Esophagus squamous epithelium (tissue), 5 donors: ENCODE measurements at regions not wholly inside any gene's neighbourhood (a gene's known extent, or its start where the extent isn't known, plus 50 kb on each side); places are given as distances from the start of the nearest gene placed in this dataset.

Experiments used
- DNase-seq: peaks from one replicate; lab custom pipeline; 2025; lab: John Stamatoyannopoulos, UW
- H3K27ac ChIP-seq, 4 donors: fragments of 200-600 bp; sonication (generic); one replicate each; pipeline ENCODE4 v1.5.1; 2016 to 2019; ENCODE audit warnings: mild to moderate bottlenecking in 1 of 4
- H3K27me3 ChIP-seq, 4 donors: fragments of 200-600 bp; sonication (generic); 1 replicate in 3 of 4; 2 replicates in 1 of 4; pipeline versions ENCODE4 v1.5.1 to v1.6.0; 2017 to 2021; ENCODE audit warnings: antibody characterized with exemption in 1 of 4
- H3K36me3 ChIP-seq, 3 donors: fragments of 200-600 bp; sonication (generic); one replicate each; pipeline ENCODE4 v1.5.1; 2016 to 2019
- H3K4me1 ChIP-seq, 3 donors: fragments of 200-600 bp; sonication (generic); one replicate each; pipeline ENCODE4 v1.5.1; 2017 to 2019
- H3K4me3 ChIP-seq, 4 donors: fragments of 200-600 bp; sonication (generic); 1 replicate in 3 of 4; 2 replicates in 1 of 4; pipeline ENCODE4 v1.5.1; 2016 to 2019; ENCODE audit warnings: mild to moderate bottlenecking in 2 of 4, moderate library complexity in 1 of 4
- H3K9me3 ChIP-seq, 3 donors: fragments of 200-600 bp; sonication (generic); one replicate each; pipeline ENCODE4 v1.5.1; 2016 to 2019
- CTCF ChIP-seq, 6 experiments: fragments of 450-650 bp in 4 of 6; fragments of 200-600 bp in 2 of 6; sonication (generic) in 2 of 6; IDR thresholded peaks; one replicate each; pipeline ENCODE4 v1.5.1; 2016 to 2019; ENCODE audit warnings: antibody characterized with exemption in 6 of 6, mild to moderate bottlenecking in 4 of 6, moderate library complexity in 4 of 6
- POLR2A ChIP-seq, 4 donors: fragments of 450-650 bp; IDR thresholded peaks; one replicate each; pipeline ENCODE4 v1.6.1; 2017; ENCODE audit warnings: antibody characterized with exemption in 4 of 4, mild to moderate bottlenecking in 4 of 4, moderate library complexity in 3 of 4
- WGBS, 2 donors: methylation state at CpG; one replicate each; pipeline ENCODE4 v1.1.5; 2018; 5-methylcytosine and 5-hydroxymethylcytosine counted together
- intact Hi-C: fragments of 100-400 bp; cut with DNase I; formaldehyde crosslinking; loops from one replicate; pipeline ENCODE4 v1.15.0; 2022
- donor health status: DM: yes; HTN: yes; CAD: no.

GRCh38 chr14:34055157-34055950 lies 104.5 kb upstream of the EGLN3 start:
- H3K27me3 ChIP-seq, result no peaks in the 10 kb centered on the region
- DNase-seq, result no peak
- peaks cover 0 to 11% (median 5%) of the 10 kb centered on the region in 3 donors for H3K4me1 ChIP-seq
- H3K36me3 ChIP-seq, result no peaks in the 10 kb centered on the region
- WGBS, 2 donors, result 94% methylated on average over 2 of the region's 2 CpGs
- intact Hi-C loops, result no loop called here
- H3K4me3 ChIP-seq, result no peak overlapping the region
- H3K9me3 ChIP-seq, result no peaks in the 10 kb centered on the region
- H3K27ac ChIP-seq, result no peak overlapping the region
- TF ChIP-seq CTCF (IDR thresholded peaks at IDR 0.05), result no peak
- no peak for TF ChIP-seq POLR2A (IDR thresholded peaks at IDR 0.05)

- DNase-seq, result no peak
- H3K9me3 ChIP-seq, result no peaks in the 10 kb centered on the region
- H3K4me1 ChIP-seq, result no peaks in the 10 kb centered on the region
- H3K36me3 ChIP-seq, result no peaks in the 10 kb centered on the region
- no peak for TF ChIP-seq POLR2A (IDR thresholded peaks at IDR 0.05)
- no peak for TF ChIP-seq CTCF (IDR thresholded peaks at IDR 0.05)
- H3K4me3 ChIP-seq, result no peak overlapping the region
- no peaks in the 10 kb centered on the region for H3K27me3 ChIP-seq
- intact Hi-C loops, result no loop called here
- H3K27ac ChIP-seq, result peak overlapping the region in 1 of 4 donors; percentile 40
- 77 to 89% methylated on average over 3 of the region's 3 CpGs for WGBS, 2 donors
Measured at GRCh38 chr14:34053666-34054065, 102.8 kb upstream of the EGLN3 start.

- no peaks in the 10 kb centered on the region for H3K36me3 ChIP-seq
- intact Hi-C loops, result no loop called here
- WGBS, 2 donors, result 62 to 75% methylated on average over 5 of the region's 5 CpGs
- no peak for TF ChIP-seq CTCF (IDR thresholded peaks at IDR 0.05)
- no peak for TF ChIP-seq POLR2A (IDR thresholded peaks at IDR 0.05)
- H3K9me3 ChIP-seq, result no peaks in the 10 kb centered on the region
- peak overlapping the region in 1 of 4 donors; percentile 17 for H3K27ac ChIP-seq
- H3K4me3 ChIP-seq, result no peak overlapping the region
- H3K27me3 ChIP-seq, result no peaks in the 10 kb centered on the region
- no peak for DNase-seq
- H3K4me1 ChIP-seq, result no peaks in the 10 kb centered on the region
Measured at GRCh38 chr14:34052658-34053014, 101.8 kb upstream of the EGLN3 start.

- DNase-seq, result no peak
Measured at GRCh38 chr14:34051966-34052657, 101.2 kb upstream of the EGLN3 start.

More at GRCh38 chr14:34051966-34052657, 101.2 kb upstream of the EGLN3 start:
- intact Hi-C loops, result no loop called here
- H3K4me3 ChIP-seq, result no peak overlapping the region
- no peaks in the 10 kb centered on the region for H3K9me3 ChIP-seq
- H3K36me3 ChIP-seq, result no peaks in the 10 kb centered on the region
- no peak for TF ChIP-seq CTCF (IDR thresholded peaks at IDR 0.05)
- no peak for TF ChIP-seq POLR2A (IDR thresholded peaks at IDR 0.05)
- no peaks in the 10 kb centered on the region for H3K27me3 ChIP-seq
- 50 to 63% methylated on average over 5 of the region's 5 CpGs for WGBS, 2 donors
- no peaks in the 10 kb centered on the region for H3K4me1 ChIP-seq
- H3K27ac ChIP-seq, result peak overlapping the region in 1 of 4 donors; percentile 17
